HepG2 (cell line): ENCODE measurements at regions not wholly inside any gene's neighbourhood (a gene's known extent, or its start where the extent isn't known, plus 50 kb on each side); places are given as distances from the start of the nearest gene placed in this dataset.

Source experiments
- ATAC-seq: fragments of 200-7000 bp; cut with Tn5 transposase; 3 replicates; pipeline ENCODE4 v1.9.1; 2020; ENCODE audit warnings: mild to moderate bottlenecking, moderate library complexity
- BruUV-seq: library from RNA; stranded (reverse); fragments of 400-500 nt; replicated peaks from 2 replicates; lab custom pipeline; 2021; lab: Mats Ljungman, UMichigan
- CTCF ChIA-PET: fragments of 300-600 bp; formaldehyde crosslinking; extraction: SDS; loops from one replicate; lab custom pipeline; 2021; ENCODE audit warnings: low total read pairs, inconsistent platforms, low intra/inter-chr PET ratio; lab: Yijun Ruan, JAX
- POLR2A ChIA-PET: fragments of 350-600 bp; sonication (Branson Sonifier 250); formaldehyde crosslinking; loops from one replicate; lab custom pipeline; 2020; ENCODE audit warnings: antibody characterized with exemption, inconsistent platforms; lab: Yijun Ruan, JAX
- DNase-seq: peaks from one replicate; pipeline ENCODE4 v3.0.0-alpha.2; 2015; ENCODE audit warnings: low spot score
- FAIRE-seq: peaks from 3 replicates; lab custom pipeline; 2011; peaks lifted over from hg19 to GRCh38; lab: Jason Lieb, UNC
- H2AFZ ChIP-seq: one replicate; pipeline ENCODE4 v1.6.1; 2011; ENCODE audit warnings: low read length, inconsistent platforms
- H3K27ac ChIP-seq: fragments of 300-600 bp; 3 replicates; pipeline ENCODE4 v1.8.0; 2011; ENCODE audit warnings: mixed run types, mild to moderate bottlenecking, mixed read lengths, low read length, inconsistent platforms; ENCODE audit not compliant: insufficient read depth; ENCODE audit errors: extremely low read length
- H3K27me3 ChIP-seq, 2 experiments: fragments of 200-600 bp in 1 of 2; 2 replicates in 1 of 2; 3 replicates in 1 of 2; pipeline versions ENCODE4 v1.6.0 to v1.8.0; 2011; ENCODE audit warnings: low read length in 2 of 2, mild to moderate bottlenecking in 2 of 2, moderate library complexity in 2 of 2, inconsistent platforms in 1 of 2; ENCODE audit not compliant: insufficient read depth in 2 of 2, control insufficient read depth in 1 of 2
- H3K36me3 ChIP-seq, 2 experiments: fragments of 200-600 bp in 1 of 2; replicated peaks in 1 of 2; 2 replicates in 1 of 2; 3 replicates in 1 of 2; pipeline versions ENCODE4 v1.5.1 to v1.8.0; 2011; ENCODE audit warnings: low read length in 2 of 2, inconsistent platforms in 1 of 2; ENCODE audit not compliant: insufficient read depth in 2 of 2, control insufficient read depth in 1 of 2
- H3K4me1 ChIP-seq: 2 replicates; pipeline ENCODE4 v1.5.1; 2012; ENCODE audit warnings: low read length, inconsistent platforms; ENCODE audit not compliant: insufficient read depth
- H3K4me2 ChIP-seq: 2 replicates; pipeline ENCODE4 v1.6.0; 2011; ENCODE audit warnings: low read depth, low read length, inconsistent platforms
- H3K4me3 ChIP-seq, 3 experiments: fragments of 200-600 bp in 1 of 3; sonication (generic), shearing (Covaris generic) in 1 of 3; replicated peaks in 1 of 3; 2 replicates each; pipeline ENCODE4 v1.5.1; 2011 to 2016; ENCODE audit warnings: low read length in 3 of 3, inconsistent platforms in 2 of 3, low read depth in 2 of 3, mild to moderate bottlenecking in 2 of 3, control low read depth in 1 of 3, mixed read lengths in 1 of 3; ENCODE audit not compliant: insufficient read depth in 1 of 3
- H3K79me2 ChIP-seq: one replicate; pipeline ENCODE4 v1.6.1; 2011; ENCODE audit warnings: low read length, inconsistent platforms; ENCODE audit not compliant: insufficient read depth
- H3K9ac ChIP-seq: 2 replicates; pipeline ENCODE4 v1.6.0; 2011; ENCODE audit warnings: mild to moderate bottlenecking, low read depth, low read length, inconsistent platforms; ENCODE audit not compliant: insufficient read depth
- H3K9me3 ChIP-seq: 2 replicates; pipeline ENCODE4 v1.5.1; 2012; ENCODE audit warnings: mild to moderate bottlenecking, low read length
- H4K20me1 ChIP-seq: 2 replicates; pipeline ENCODE4 v1.6.0; 2011; ENCODE audit warnings: inconsistent platforms, mild to moderate bottlenecking, low read length, moderate library complexity; ENCODE audit not compliant: insufficient read depth
- AGO1 ChIP-seq: fragments of 200-400 bp; formaldehyde crosslinking; IDR thresholded peaks from 2 replicates; pipeline ENCODE4 v1.6.1; 2017; ENCODE audit warnings: mild to moderate bottlenecking, low read depth, low read length, moderate library complexity; ENCODE audit not compliant: poor library complexity, severe bottlenecking
- ATAD3A ChIP-seq: sonication (generic); formaldehyde crosslinking; IDR thresholded peaks from 2 replicates; pipeline ENCODE4 v1.4.0; 2020; ENCODE audit warnings: missing genetic modification reagents
- CREM ChIP-seq, 2 experiments: sonication (generic) in 1 of 2; formaldehyde crosslinking in 1 of 2; IDR thresholded peaks; 2 replicates each; pipeline versions ENCODE4 v1.4.0 to v1.6.1; 2016 to 2020; ENCODE audit warnings: antibody characterized with exemption in 1 of 2, mild to moderate bottlenecking in 1 of 2, missing genetic modification reagents in 1 of 2
- FOXK1 ChIP-seq: sonication (generic); formaldehyde crosslinking; IDR thresholded peaks from 2 replicates; pipeline ENCODE4 v1.4.0; 2020; ENCODE audit warnings: low read depth, missing genetic modification reagents, borderline replicate concordance
- HES4 ChIP-seq: sonication (generic); formaldehyde crosslinking; IDR thresholded peaks from 2 replicates; pipeline ENCODE4 v1.9.0; 2021; ENCODE audit warnings: mild to moderate bottlenecking, missing genetic modification reagents, borderline replicate concordance
- ISL2 ChIP-seq: sonication (generic); formaldehyde crosslinking; IDR thresholded peaks from 2 replicates; pipeline ENCODE4 v1.5.0; 2020; ENCODE audit warnings: missing genetic modification reagents
- JUN ChIP-seq: sonication (generic); formaldehyde crosslinking; IDR thresholded peaks from 2 replicates; pipeline ENCODE4 v1.4.0; 2020; ENCODE audit warnings: mild to moderate bottlenecking, missing genetic modification reagents
- RAD21 ChIP-seq: fragments of 450-650 bp; formaldehyde crosslinking; IDR thresholded peaks from 2 replicates; pipeline ENCODE4 v1.5.0; 2020; ENCODE audit warnings: mild to moderate bottlenecking
- REL ChIP-seq: sonication (generic); formaldehyde crosslinking; conservative IDR thresholded peaks from 2 replicates; pipeline ENCODE4 v1.8.0; 2022; ENCODE audit warnings: mild to moderate bottlenecking, missing genetic modification reagents, moderate library complexity
- SAFB2 ChIP-seq: sonication (generic); formaldehyde crosslinking; IDR thresholded peaks from 2 replicates; pipeline ENCODE4 v1.5.1; 2020; ENCODE audit warnings: missing genetic modification reagents, low read depth, mild to moderate bottlenecking, borderline replicate concordance
- SIN3A ChIP-seq: IDR thresholded peaks from 2 replicates; pipeline ENCODE4 v1.6.1; 2011; ENCODE audit warnings: low read depth, mild to moderate bottlenecking, control low read depth, low read length, borderline replicate concordance
- TOE1 ChIP-seq: sonication (generic); formaldehyde crosslinking; IDR thresholded peaks from 2 replicates; pipeline ENCODE4 v1.4.0; 2020; ENCODE audit warnings: mild to moderate bottlenecking, missing genetic modification reagents
- ZNF414 ChIP-seq: sonication (generic); formaldehyde crosslinking; IDR thresholded peaks from 2 replicates; pipeline ENCODE4 v1.5.0; 2020; ENCODE audit warnings: missing genetic modification reagents
- ZNF549 ChIP-seq: sonication (generic); formaldehyde crosslinking; IDR thresholded peaks from 2 replicates; pipeline ENCODE4 v1.5.0; 2020; ENCODE audit warnings: missing genetic modification reagents
- WGBS: methylation state at CpG from one replicate; pipeline ENCODE4 v1.1.6; 2017; ENCODE audit warnings: low lambda C conversion rate; 5-methylcytosine and 5-hydroxymethylcytosine counted together
- in situ Hi-C: cut with HindIII; loops from 2 replicates; pipeline ENCODE4 v1.10.0; 2017; ENCODE audit warnings: low pct_unique_long_range_greater_than_20kb; ENCODE audit not compliant: extremely low pct_ligation_motif_present
- intact Hi-C: fragments of 100-400 bp; cut with micrococcal nuclease; formaldehyde crosslinking; loops from one replicate; pipeline ENCODE4 v1.10.0; 2022; ENCODE audit not compliant: unreplicated experiment
- TF ChIP-seq, protein P1 (sequence below): sonication (generic); formaldehyde crosslinking; IDR thresholded peaks from 2 replicates; pipeline ENCODE4 v1.9.0; 2021; ENCODE audit warnings: missing genetic modification reagents, borderline replicate concordance
- TF ChIP-seq, protein P2 (sequence below): sonication (generic); formaldehyde crosslinking; IDR thresholded peaks from 2 replicates; pipeline ENCODE4 v1.8.0; 2022; ENCODE audit warnings: mild to moderate bottlenecking, missing genetic modification reagents, borderline replicate concordance
- TF ChIP-seq, protein P3 (sequence below): sonication (generic); formaldehyde crosslinking; conservative IDR thresholded peaks from 2 replicates; pipeline ENCODE4 v1.4.0; 2020; ENCODE audit warnings: missing genetic modification reagents

GRCh38 chr12:102569803-102570202 lies 89.4 kb upstream of the IGF1 start (continued):
- TF ChIP-seq AGO1, result no peak
- TF ChIP-seq, protein P1, sequence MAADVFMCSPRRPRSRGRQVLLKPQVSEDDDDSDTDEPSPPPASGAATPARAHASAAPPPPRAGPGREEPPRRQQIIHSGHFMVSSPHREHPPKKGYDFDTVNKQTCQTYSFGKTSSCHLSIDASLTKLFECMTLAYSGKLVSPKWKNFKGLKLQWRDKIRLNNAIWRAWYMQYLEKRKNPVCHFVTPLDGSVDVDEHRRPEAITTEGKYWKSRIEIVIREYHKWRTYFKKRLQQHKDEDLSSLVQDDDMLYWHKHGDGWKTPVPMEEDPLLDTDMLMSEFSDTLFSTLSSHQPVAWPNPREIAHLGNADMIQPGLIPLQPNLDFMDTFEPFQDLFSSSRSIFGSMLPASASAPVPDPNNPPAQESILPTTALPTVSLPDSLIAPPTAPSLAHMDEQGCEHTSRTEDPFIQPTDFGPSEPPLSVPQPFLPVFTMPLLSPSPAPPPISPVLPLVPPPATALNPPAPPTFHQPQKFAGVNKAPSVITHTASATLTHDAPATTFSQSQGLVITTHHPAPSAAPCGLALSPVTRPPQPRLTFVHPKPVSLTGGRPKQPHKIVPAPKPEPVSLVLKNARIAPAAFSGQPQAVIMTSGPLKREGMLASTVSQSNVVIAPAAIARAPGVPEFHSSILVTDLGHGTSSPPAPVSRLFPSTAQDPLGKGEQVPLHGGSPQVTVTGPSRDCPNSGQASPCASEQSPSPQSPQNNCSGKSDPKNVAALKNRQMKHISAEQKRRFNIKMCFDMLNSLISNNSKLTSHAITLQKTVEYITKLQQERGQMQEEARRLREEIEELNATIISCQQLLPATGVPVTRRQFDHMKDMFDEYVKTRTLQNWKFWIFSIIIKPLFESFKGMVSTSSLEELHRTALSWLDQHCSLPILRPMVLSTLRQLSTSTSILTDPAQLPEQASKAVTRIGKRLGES (CRISPR knock-in tag), result no peak

DNA sequence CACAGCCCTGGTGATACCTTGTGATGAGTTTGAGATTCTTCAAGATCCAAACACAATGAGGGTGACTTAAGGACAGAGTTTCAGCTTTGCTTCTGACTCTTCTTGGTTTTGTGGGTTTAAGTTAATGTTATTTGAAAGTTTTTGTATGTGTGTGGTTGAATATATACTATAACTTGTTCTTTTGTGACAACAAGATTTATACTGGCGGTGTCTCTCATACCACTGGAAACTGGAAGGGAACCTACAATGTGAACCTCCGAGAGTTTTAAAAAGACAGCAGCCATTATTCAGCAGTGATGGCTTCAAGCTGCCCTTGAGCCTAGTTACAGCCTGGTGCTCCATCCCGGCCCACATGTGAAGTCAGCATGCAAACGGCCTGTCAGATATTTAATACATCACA lies 87.9 kb upstream of the IGF1 start:
- ChIA-PET CTCF (no interaction called here), POLR2A (no interaction called here)
- Histone ChIP-seq H3K9me3 (no peaks in the 10 kb centered on the region), H3K4me2 (no peak overlapping the region), H2AFZ (no peak overlapping the region), H3K27ac (no peak overlapping the region), H3K27me3 (no peaks in the 10 kb centered on the region), H3K9ac (no peak overlapping the region), H3K79me2 (no peaks in the 10 kb centered on the region), H4K20me1 (no peaks in the 10 kb centered on the region), H3K4me1 (no peaks in the 10 kb centered on the region), H3K4me3 (no peak overlapping the region), H3K36me3 (no peaks in the 10 kb centered on the region)
- no TSS peak for BruUV-seq
- intact Hi-C loops, result no loop called here
- no peak for FAIRE-seq
- no peak for DNase-seq
- in situ Hi-C loops, result no loop called here
- 36% methylated on average over 4 of the region's 4 CpGs for WGBS
- ATAC-seq, result no peak
- no peak for TF ChIP-seq SIN3A
- TF ChIP-seq FOXK1 (CRISPR knock-in tag), result no peak
- TF ChIP-seq SAFB2 (CRISPR knock-in tag), result no peak
- TF ChIP-seq HES4 (CRISPR knock-in tag), result no peak
- TF ChIP-seq, protein P2, sequence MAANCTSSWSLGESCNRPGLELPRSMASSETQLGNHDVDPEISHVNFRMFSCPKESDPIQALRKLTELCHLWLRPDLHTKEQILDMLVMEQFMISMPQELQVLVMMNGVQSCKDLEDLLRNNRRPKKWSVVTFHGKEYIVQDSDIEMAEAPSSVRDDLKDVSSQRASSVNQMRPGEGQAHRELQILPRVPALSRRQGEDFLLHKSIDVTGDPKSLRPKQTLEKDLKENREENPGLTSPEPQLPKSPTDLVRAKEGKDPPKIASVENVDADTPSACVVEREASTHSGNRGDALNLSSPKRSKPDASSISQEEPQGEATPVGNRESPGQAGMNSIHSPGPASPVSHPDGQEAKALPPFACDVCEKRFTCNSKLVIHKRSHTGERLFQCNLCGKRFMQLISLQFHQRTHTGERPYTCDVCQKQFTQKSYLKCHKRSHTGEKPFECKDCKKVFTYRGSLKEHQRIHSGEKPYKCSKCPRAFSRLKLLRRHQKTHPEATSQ, result no peak
- TF ChIP-seq ZNF549, result no peak
- TF ChIP-seq JUN, result no peak
- TF ChIP-seq, protein P3, sequence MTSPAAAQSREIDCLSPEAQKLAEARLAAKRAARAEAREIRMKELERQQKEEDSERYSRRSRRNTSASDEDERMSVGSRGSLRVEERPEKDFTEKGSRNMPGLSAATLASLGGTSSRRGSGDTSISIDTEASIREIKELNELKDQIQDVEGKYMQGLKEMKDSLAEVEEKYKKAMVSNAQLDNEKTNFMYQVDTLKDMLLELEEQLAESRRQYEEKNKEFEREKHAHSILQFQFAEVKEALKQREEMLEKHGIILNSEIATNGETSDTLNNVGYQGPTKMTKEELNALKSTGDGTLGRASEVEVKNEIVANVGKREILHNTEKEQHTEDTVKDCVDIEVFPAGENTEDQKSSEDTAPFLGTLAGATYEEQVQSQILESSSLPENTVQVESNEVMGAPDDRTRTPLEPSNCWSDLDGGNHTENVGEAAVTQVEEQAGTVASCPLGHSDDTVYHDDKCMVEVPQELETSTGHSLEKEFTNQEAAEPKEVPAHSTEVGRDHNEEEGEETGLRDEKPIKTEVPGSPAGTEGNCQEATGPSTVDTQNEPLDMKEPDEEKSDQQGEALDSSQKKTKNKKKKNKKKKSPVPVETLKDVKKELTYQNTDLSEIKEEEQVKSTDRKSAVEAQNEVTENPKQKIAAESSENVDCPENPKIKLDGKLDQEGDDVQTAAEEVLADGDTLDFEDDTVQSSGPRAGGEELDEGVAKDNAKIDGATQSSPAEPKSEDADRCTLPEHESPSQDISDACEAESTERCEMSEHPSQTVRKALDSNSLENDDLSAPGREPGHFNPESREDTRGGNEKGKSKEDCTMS (CRISPR knock-in tag), result no peak
- no peak for TF ChIP-seq REL
- TF ChIP-seq CREM (IDR thresholded peaks at IDR 0.05), result no peak
- TF ChIP-seq CREM (CRISPR knock-in tag; IDR thresholded peaks at IDR 0.05), result no peak
- TF ChIP-seq ATAD3A, result no peak
- TF ChIP-seq ZNF414, result no peak
- TF ChIP-seq TOE1, result no peak
- no peak for TF ChIP-seq ISL2 (CRISPR knock-in tag)
- TF ChIP-seq RAD21 (CRISPR knock-in tag), result no peak
